ENCODE measurements at regions not wholly inside any gene's neighbourhood (a gene's known extent, or its start where the extent isn't known, plus 50 kb on each side); places are given as distances from the start of the nearest gene placed in this dataset.
"Not testable (repeated sequence)": the region's sequence is repeated elsewhere in the genome, so short reads cannot be mapped to it uniquely, and the experiment has no call there.

GRCh38 chr3:20529911-20530310 lies 343.9 kb upstream of the SGO1 start:
- no peak for DNase-seq

- no peak for DNase-seq
These were observed 342.3 kb upstream of the SGO1 start for GRCh38 chr3:20528180-20528770.

GRCh38 chr3:20527368-20527767 lies 341.4 kb upstream of the SGO1 start:
- no peak for DNase-seq

GRCh38 chr3:20524328-20524727 lies 338.3 kb upstream of the SGO1 start:
- DNase-seq, result no peak

GRCh38 chr3:20523293-20523692 lies 337.3 kb upstream of the SGO1 start:
- DNase-seq, result no peak

- not testable (repeated sequence) for DNase-seq
These were observed 331.3 kb upstream of the SGO1 start for GRCh38 chr3:20517316-20517715.

GRCh38 chr3:20516311-20516710 lies 330.3 kb upstream of the SGO1 start:
- no peak for DNase-seq

GRCh38 chr3:20515834-20516233 lies 329.8 kb upstream of the SGO1 start:
- DNase-seq, result no peak

GRCh38 chr3:20511863-20512505 lies 326.0 kb upstream of the SGO1 start:
- no peak for DNase-seq

- no peak for DNase-seq
These were observed 324.4 kb upstream of the SGO1 start for GRCh38 chr3:20510396-20510795.

- no peak for DNase-seq
These were observed 317.5 kb upstream of the SGO1 start for GRCh38 chr3:20503394-20504082.

- no peak for DNase-seq
These were observed 305.0 kb upstream of the SGO1 start for GRCh38 chr3:20490996-20491395.

- no peak for DNase-seq
These were observed 302.1 kb upstream of the SGO1 start for GRCh38 chr3:20488151-20488550.

- no peak for DNase-seq
These were observed 298.1 kb upstream of the SGO1 start for GRCh38 chr3:20484126-20484525.

GRCh38 chr3:20482350-20482749 lies 296.3 kb upstream of the SGO1 start:
- DNase-seq, result no peak

- no peak for DNase-seq
These were observed 294.9 kb upstream of the SGO1 start for GRCh38 chr3:20480786-20481365.

- no peak for DNase-seq
These were observed 292.4 kb upstream of the SGO1 start for GRCh38 chr3:20478436-20478835.

- DNase-seq, result not testable (repeated sequence)
These were observed 278.2 kb upstream of the SGO1 start for GRCh38 chr3:20464237-20464636.

- no peak for DNase-seq
These were observed 276.7 kb upstream of the SGO1 start for GRCh38 chr3:20462723-20463122.

- DNase-seq, result no peak
These were observed 276.2 kb upstream of the SGO1 start for GRCh38 chr3:20462226-20462625.

GRCh38 chr3:20458994-20459716 lies 273.1 kb upstream of the SGO1 start:
- no peak for DNase-seq

GRCh38 chr3:20456511-20456910 lies 270.5 kb upstream of the SGO1 start:
- no peak for DNase-seq

- DNase-seq, result no peak
These were observed 265.2 kb upstream of the SGO1 start for GRCh38 chr3:20451170-20451569.

Measured in CD4-positive, alpha-beta T cell treated with Interleukin-21 for 1 hour (primary cell).